T-cell (primary cell): ENCODE measurements at regions not wholly inside any gene's neighbourhood (a gene's known extent, or its start where the extent isn't known, plus 50 kb on each side); places are given as distances from the start of the nearest gene placed in this dataset.
A peak's percentile ranks its signal among the peaks of the same experiment; 100 is the strongest.

Experiments
- ATAC-seq, 4 experiments: fragments of 200-7000 bp in 3 of 4; fragments of 150-1000 bp in 1 of 4; cut with Tn5 transposase; replicated peaks in 1 of 4; 1 replicate in 3 of 4; 2 replicates in 1 of 4; pipeline ENCODE4 v1.10.0; 2021; ENCODE audit warnings: moderate library complexity in 3 of 4, mild to moderate bottlenecking in 2 of 4, moderate number of reproducible peaks in 1 of 4
- CTCF ChIA-PET, 2 donors: fragments of 300-600 bp; sonication (Branson Sonifier 250); formaldehyde crosslinking; loops; one replicate each; lab custom pipeline; 2022; ENCODE audit warnings: antibody characterized with exemption in 2 of 2; lab: Charles Lee
- POLR2A ChIA-PET, 2 donors: fragments of 300-600 bp; sonication (Branson Sonifier 250); formaldehyde crosslinking; loops; one replicate each; lab custom pipeline; 2022; ENCODE audit warnings: antibody characterized with exemption in 2 of 2; lab: Charles Lee
- DNase-seq, 35 experiments: peaks; one replicate each; pipeline versions ENCODE4 v3.0.0 to v3.0.0-alpha.2; 2013 to 2023
- H3K27ac ChIP-seq: one replicate; pipeline ENCODE4 v1.5.1; 2013; ENCODE audit warnings: low read length
- H3K27me3 ChIP-seq, 2 experiments: replicated peaks in 1 of 2; 1 replicate in 1 of 2; 2 replicates in 1 of 2; pipeline versions ENCODE4 v1.6.1 to v1.7.0; 2013; ENCODE audit warnings: low read length in 1 of 2, mixed read lengths in 1 of 2; ENCODE audit not compliant: control insufficient read depth in 2 of 2, insufficient read depth in 2 of 2; ENCODE audit errors: extremely low read depth in 1 of 2
- H3K36me3 ChIP-seq, 2 donors: 1 replicate in 1 of 2; 2 replicates in 1 of 2; pipeline versions ENCODE4 v1.6.1 to v1.7.0; 2013; ENCODE audit warnings: low read length in 1 of 2; ENCODE audit not compliant: control insufficient read depth in 2 of 2, insufficient read depth in 1 of 2; ENCODE audit errors: extremely low read depth in 1 of 2
- H3K4me1 ChIP-seq, 2 experiments: 1 replicate in 1 of 2; 2 replicates in 1 of 2; pipeline versions ENCODE4 v1.6.1 to v1.7.0; 2013; ENCODE audit warnings: low read length in 2 of 2, mixed read lengths in 1 of 2; ENCODE audit not compliant: insufficient read depth in 2 of 2, control insufficient read depth in 1 of 2; ENCODE audit errors: extremely low read depth in 1 of 2
- H3K4me3 ChIP-seq, 2 donors: 1 replicate in 1 of 2; 2 replicates in 1 of 2; pipeline versions ENCODE4 v1.5.1 to v1.7.0; 2013; ENCODE audit warnings: mild to moderate bottlenecking in 2 of 2, low read length in 1 of 2, moderate library complexity in 1 of 2; ENCODE audit not compliant: control insufficient read depth in 1 of 2; ENCODE audit errors: extremely low read depth in 1 of 2
- H3K9me3 ChIP-seq: 2 replicates; pipeline ENCODE4 v1.7.0; 2013
- H3K27ac Mint-ChIP-seq, 2 donors: one replicate each; pipeline ENCODE4 v1.8.0; 2020 to 2021; ENCODE audit warnings: mild to moderate bottlenecking in 2 of 2, mixed read lengths in 2 of 2
- H3K27me3 Mint-ChIP-seq, 2 donors: one replicate each; pipeline ENCODE4 v1.8.0; 2021 to 2022; ENCODE audit warnings: mixed read lengths in 2 of 2
- H3K36me3 Mint-ChIP-seq: one replicate; pipeline ENCODE4 v1.8.0; 2021; ENCODE audit warnings: mixed read lengths
- H3K4me1 Mint-ChIP-seq, 3 donors: one replicate each; pipeline ENCODE4 v1.8.0; 2020 to 2022; ENCODE audit warnings: mixed read lengths in 3 of 3, mild to moderate bottlenecking in 1 of 3
- H3K4me3 Mint-ChIP-seq, 3 donors: one replicate each; pipeline ENCODE4 v1.8.0; 2020 to 2022; ENCODE audit warnings: mild to moderate bottlenecking in 3 of 3, mixed read lengths in 3 of 3, moderate library complexity in 3 of 3
- H3K9me3 Mint-ChIP-seq, 3 donors: one replicate each; pipeline ENCODE4 v1.8.0; 2020 to 2022; ENCODE audit warnings: mixed read lengths in 3 of 3
- WGBS: methylation state at CpG from one replicate; pipeline ENCODE4 v1.1.5; 2013; ENCODE audit warnings: missing lambda C conversion rate; ENCODE audit not compliant: insufficient coverage; 5-methylcytosine and 5-hydroxymethylcytosine counted together

GRCh38 chr10:27451054-27451453, 53.0 kb upstream of the RAB18 start:
- DNase-seq (no peak), ATAC-seq (no peak)
- POLR2A ChIA-PET, result no interaction called here
- H3K27ac Mint-ChIP-seq, result no peak overlapping the region
- no peaks in the 10 kb centered on the region for H3K9me3 Mint-ChIP-seq
- CTCF ChIA-PET, result interaction anchor here in 1 of 2 donors (0.6 kb wide), 1 partner anchor 764 kb away, joined by 5 read pairs; no protein-coding TSS in a partner anchor
- no peaks in the 10 kb centered on the region for H3K27me3 ChIP-seq
- no peaks in the 10 kb centered on the region for H3K9me3 ChIP-seq
- H3K4me3 ChIP-seq, result no peak overlapping the region
- no peak overlapping the region for H3K27ac ChIP-seq
- H3K4me1 Mint-ChIP-seq, result peaks cover 14 to 20% (median 15%) of the 10 kb centered on the region in 3 donors
- no peaks in the 10 kb centered on the region for H3K27me3 Mint-ChIP-seq
- WGBS, result 86% methylated on average over 3 of the region's 6 CpGs
- H3K4me3 Mint-ChIP-seq, result no peak overlapping the region
- H3K36me3 Mint-ChIP-seq, result no peaks in the 10 kb centered on the region
- H3K4me1 ChIP-seq, result peaks cover 3 to 4% of the 10 kb centered on the region in 2 experiments
- H3K36me3 ChIP-seq, result no peaks in the 10 kb centered on the region

- H3K9me3 Mint-ChIP-seq, result no peaks in the 10 kb centered on the region
- DNase-seq (no peak), ATAC-seq (no peak)
- Histone ChIP-seq H3K4me3 (no peak overlapping the region), H3K36me3 (no peaks in the 10 kb centered on the region), H3K27me3 (no peaks in the 10 kb centered on the region), H3K27ac (no peak overlapping the region), H3K4me1 (peaks cover 3 to 4% of the 10 kb centered on the region in 2 experiments), H3K9me3 (no peaks in the 10 kb centered on the region)
- ChIA-PET POLR2A (no interaction called here), CTCF (no interaction called here)
- peaks cover 14 to 20% (median 17%) of the 10 kb centered on the region in 3 donors for H3K4me1 Mint-ChIP-seq
- H3K36me3 Mint-ChIP-seq, result no peaks in the 10 kb centered on the region
- no peak overlapping the region for H3K27ac Mint-ChIP-seq
- H3K4me3 Mint-ChIP-seq, result no peak overlapping the region
- no peaks in the 10 kb centered on the region for H3K27me3 Mint-ChIP-seq
Measured at GRCh38 chr10:27450225-27450624, 53.9 kb upstream of the RAB18 start.

- no peak overlapping the region for H3K27ac Mint-ChIP-seq
- DNase-seq, result no peak
- no peak overlapping the region for H3K4me3 Mint-ChIP-seq
- Histone ChIP-seq H3K4me1 (peaks cover 3 to 4% of the 10 kb centered on the region in 2 experiments), H3K9me3 (no peaks in the 10 kb centered on the region), H3K36me3 (no peaks in the 10 kb centered on the region), H3K27ac (no peak overlapping the region), H3K27me3 (no peaks in the 10 kb centered on the region), H3K4me3 (no peak overlapping the region)
- no peak for ATAC-seq
- CTCF ChIA-PET, result interaction anchor here (0.6 to 0.7 kb wide), 3 partner anchors 16 to 200 kb away, joined by 3 to 4 read pairs (median 3); no protein-coding TSS in a partner anchor
- WGBS, result 100% methylated on average over 1 of the region's 4 CpGs
- POLR2A ChIA-PET, result interaction anchor here in 1 of 2 donors (0.6 kb wide), 1 partner anchor 92 kb away, joined by 4 read pairs; no protein-coding TSS in a partner anchor
- no peaks in the 10 kb centered on the region for H3K36me3 Mint-ChIP-seq
- peaks cover 14 to 20% (median 17%) of the 10 kb centered on the region in 3 donors for H3K4me1 Mint-ChIP-seq
- no peaks in the 10 kb centered on the region for H3K27me3 Mint-ChIP-seq
- no peaks in the 10 kb centered on the region for H3K9me3 Mint-ChIP-seq
Measured at GRCh38 chr10:27449571-27449970, 54.5 kb upstream of the RAB18 start.

GRCh38 chr10:27448921-27449320, 55.2 kb upstream of the RAB18 start:
- 100% methylated on average over 1 of the region's 2 CpGs for WGBS
- H3K27ac ChIP-seq, result no peak overlapping the region
- H3K4me3 ChIP-seq, result no peak overlapping the region
- no peaks in the 10 kb centered on the region for H3K27me3 ChIP-seq
- H3K4me1 ChIP-seq, result peaks cover 3 to 4% of the 10 kb centered on the region in 2 experiments
- no peaks in the 10 kb centered on the region for H3K27me3 Mint-ChIP-seq
- ATAC-seq (no peak), DNase-seq (no peak)
- no peak overlapping the region for H3K27ac Mint-ChIP-seq
- no peaks in the 10 kb centered on the region for H3K9me3 Mint-ChIP-seq
- ChIA-PET CTCF (interaction anchor here in 1 of 2 donors (0.7 to 1.3 kb wide), 3 partner anchors 51 to 944 kb away, joined by 3 to 5 read pairs (median 3); no protein-coding TSS in a partner anchor), POLR2A (no interaction called here)
- H3K9me3 ChIP-seq, result no peaks in the 10 kb centered on the region
- no peaks in the 10 kb centered on the region for H3K36me3 Mint-ChIP-seq
- no peaks in the 10 kb centered on the region for H3K36me3 ChIP-seq
- no peak overlapping the region for H3K4me3 Mint-ChIP-seq
- peaks cover 14 to 20% (median 17%) of the 10 kb centered on the region in 3 donors for H3K4me1 Mint-ChIP-seq

- Mint-ChIP-seq H3K4me3 (no peak overlapping the region), H3K4me1 (peaks cover 14 to 20% (median 17%) of the 10 kb centered on the region in 3 donors), H3K27ac (peak overlapping the region; percentile 27 to 64), H3K9me3 (no peaks in the 10 kb centered on the region), H3K27me3 (no peaks in the 10 kb centered on the region), H3K36me3 (no peaks in the 10 kb centered on the region)
- H3K27ac ChIP-seq, result no peak overlapping the region
- DNase-seq (no peak), ATAC-seq (peak in 1 of 4 experiments; percentile 37)
- POLR2A ChIA-PET, result interaction anchor here in 1 of 2 donors (1.2 kb wide), 1 partner anchor 56 kb away, joined by 3 read pairs; the partner anchor contains the start of gene RAB18
- CTCF ChIA-PET, result interaction anchor here (0.6 to 2.7 kb wide), 13 partner anchors 9 to 958 kb away, joined by 3 to 28 read pairs (median 4); partner anchors contain the start of gene RAB18 (in 1 of the 2)
- WGBS, result no CpG with 5 or more reads among the region's 3 CpGs
- H3K27me3 ChIP-seq, result no peaks in the 10 kb centered on the region
- no peaks in the 10 kb centered on the region for H3K36me3 ChIP-seq
- no peak overlapping the region for H3K4me3 ChIP-seq
- H3K4me1 ChIP-seq, result peaks cover 3 to 4% of the 10 kb centered on the region in 2 experiments
- H3K9me3 ChIP-seq, result no peaks in the 10 kb centered on the region
Measured at GRCh38 chr10:27447540-27447939, 56.6 kb upstream of the RAB18 start.

GRCh38 chr10:27446091-27446918, 57.8 kb upstream of the RAB18 start:
- H3K9me3 ChIP-seq, result no peaks in the 10 kb centered on the region
- ATAC-seq (peak; percentile 40 to 66 (median 60)), DNase-seq (peak in 1 of 35 experiments; percentile 57)
- H3K36me3 ChIP-seq, result no peaks in the 10 kb centered on the region
- H3K9me3 Mint-ChIP-seq, result no peaks in the 10 kb centered on the region
- H3K4me1 Mint-ChIP-seq, result peaks cover 14 to 20% (median 17%) of the 10 kb centered on the region in 3 donors
- H3K4me3 ChIP-seq, result no peak overlapping the region
- H3K4me1 ChIP-seq, result peaks cover 3 to 4% of the 10 kb centered on the region in 2 experiments
- H3K27ac Mint-ChIP-seq, result no peak overlapping the region
- H3K36me3 Mint-ChIP-seq, result no peaks in the 10 kb centered on the region
- no peaks in the 10 kb centered on the region for H3K27me3 ChIP-seq
- H3K27ac ChIP-seq, result no peak overlapping the region
- H3K27me3 Mint-ChIP-seq, result no peaks in the 10 kb centered on the region
- peak overlapping the region in 1 of 3 donors; percentile 32 for H3K4me3 Mint-ChIP-seq
- WGBS, result 0% methylated on average over 1 of the region's 5 CpGs
- ChIA-PET POLR2A (interaction anchor here in 1 of 2 donors (0.6 to 0.7 kb wide), 2 partner anchors 58 to 857 kb away, joined by 3 to 4 read pairs; partner anchors contain the start of genes MPP7 and RAB18), CTCF (interaction anchor here (0.6 to 2.7 kb wide), 13 partner anchors 8 to 795 kb away, joined by 3 to 28 read pairs (median 4); partner anchors contain the start of gene RAB18 (in 1 of the 2))
